ENCODE measurements at regions not wholly inside any gene's neighbourhood (a gene's known extent, or its start where the extent isn't known, plus 50 kb on each side); places are given as distances from the start of the nearest gene placed in this dataset.

DNA sequence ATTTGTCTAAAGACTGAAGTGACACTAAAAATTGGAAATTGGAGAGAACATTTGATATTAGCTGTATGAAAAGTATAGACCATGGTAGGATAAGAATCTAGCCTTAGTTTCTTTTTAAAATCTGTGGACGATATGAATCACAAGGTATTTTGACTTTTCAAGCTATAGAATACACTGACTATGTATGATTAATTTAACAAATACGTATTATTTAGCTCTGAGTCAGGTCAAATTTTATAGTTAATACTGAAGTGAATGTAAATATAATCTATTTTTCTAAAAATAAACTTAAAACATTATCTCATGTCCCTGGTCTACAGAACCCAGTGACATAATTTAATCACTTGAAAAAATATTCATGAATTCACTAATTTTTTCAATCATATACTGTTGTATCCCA lies 795.6 kb upstream of the SLITRK1 start:
- Histone ChIP-seq H3K4me3 (replicated peaks in 1 of 3) (no peak overlapping the region), H3K4me1 (peaks cover 0 to 3% of the 10 kb centered on the region in 2 donors), H3K27ac (no peak overlapping the region), H3K9me3 (no peaks in the 10 kb centered on the region), H3K27me3 (no peaks in the 10 kb centered on the region), H3K36me3 (no peaks in the 10 kb centered on the region)
- TF ChIP-seq, protein P1, sequence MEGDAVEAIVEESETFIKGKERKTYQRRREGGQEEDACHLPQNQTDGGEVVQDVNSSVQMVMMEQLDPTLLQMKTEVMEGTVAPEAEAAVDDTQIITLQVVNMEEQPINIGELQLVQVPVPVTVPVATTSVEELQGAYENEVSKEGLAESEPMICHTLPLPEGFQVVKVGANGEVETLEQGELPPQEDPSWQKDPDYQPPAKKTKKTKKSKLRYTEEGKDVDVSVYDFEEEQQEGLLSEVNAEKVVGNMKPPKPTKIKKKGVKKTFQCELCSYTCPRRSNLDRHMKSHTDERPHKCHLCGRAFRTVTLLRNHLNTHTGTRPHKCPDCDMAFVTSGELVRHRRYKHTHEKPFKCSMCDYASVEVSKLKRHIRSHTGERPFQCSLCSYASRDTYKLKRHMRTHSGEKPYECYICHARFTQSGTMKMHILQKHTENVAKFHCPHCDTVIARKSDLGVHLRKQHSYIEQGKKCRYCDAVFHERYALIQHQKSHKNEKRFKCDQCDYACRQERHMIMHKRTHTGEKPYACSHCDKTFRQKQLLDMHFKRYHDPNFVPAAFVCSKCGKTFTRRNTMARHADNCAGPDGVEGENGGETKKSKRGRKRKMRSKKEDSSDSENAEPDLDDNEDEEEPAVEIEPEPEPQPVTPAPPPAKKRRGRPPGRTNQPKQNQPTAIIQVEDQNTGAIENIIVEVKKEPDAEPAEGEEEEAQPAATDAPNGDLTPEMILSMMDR (IDR thresholded peaks at IDR 0.05) = no peak
- no peak for TF ChIP-seq POLR2A (IDR thresholded peaks at IDR 0.05)
- no peak for DNase-seq
- WGBS, 2 donors = 87 to 90% methylated on average over 2 of the region's 2 CpGs
- intact Hi-C loops (cut with DNase I) = no loop called here

DNA sequence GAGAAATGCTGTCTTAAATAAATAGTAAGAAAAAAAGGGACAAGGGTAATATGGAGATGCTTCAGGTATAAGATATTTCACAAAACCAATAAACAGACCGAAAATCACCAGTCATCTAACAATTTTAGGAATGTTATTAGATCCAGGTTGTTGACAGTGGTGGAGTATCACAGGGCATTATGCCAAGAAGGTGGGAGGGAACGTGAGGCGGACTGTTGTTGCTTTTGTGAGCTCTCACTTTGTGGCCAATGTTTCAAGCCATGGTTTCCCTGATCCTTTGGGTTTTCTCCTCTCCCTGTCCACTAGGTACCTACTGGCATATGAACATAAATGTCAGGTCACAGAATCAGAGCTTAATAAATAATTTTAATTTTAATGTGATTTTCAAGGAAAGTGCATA lies 790.3 kb upstream of the SLITRK1 start:
- DNase-seq = peak; percentile 75 to 77
- no peaks in the 10 kb centered on the region for H3K36me3 ChIP-seq
- peaks cover 4 to 5% of the 10 kb centered on the region in 2 donors for H3K4me1 ChIP-seq
- no peak overlapping the region for H3K27ac ChIP-seq
- H3K4me3 ChIP-seq (replicated peaks in 1 of 3) = no peak overlapping the region
- WGBS, 2 donors = 20 to 42% methylated on average over 3 of the region's 3 CpGs
- H3K9me3 ChIP-seq = no peaks in the 10 kb centered on the region
- no peaks in the 10 kb centered on the region for H3K27me3 ChIP-seq
- intact Hi-C loops (cut with DNase I) = no loop called here
- TF ChIP-seq, protein P1 (IDR thresholded peaks at IDR 0.05) = no peak
- TF ChIP-seq POLR2A (IDR thresholded peaks at IDR 0.05) = no peak

GRCh38 chr13:84670245-84670644 lies 788.0 kb upstream of the SLITRK1 start:
- Histone ChIP-seq H3K9me3 (no peaks in the 10 kb centered on the region), H3K27ac (no peak overlapping the region), H3K27me3 (no peaks in the 10 kb centered on the region), H3K4me1 (peaks cover 4 to 5% of the 10 kb centered on the region in 2 donors), H3K4me3 (replicated peaks in 1 of 3) (no peak overlapping the region), H3K36me3 (no peaks in the 10 kb centered on the region)
- 65 to 74% methylated on average over 1 of the region's 1 CpG for WGBS, 2 donors
- intact Hi-C loops (cut with DNase I) = no loop called here
- TF ChIP-seq POLR2A (IDR thresholded peaks at IDR 0.05) = no peak
- TF ChIP-seq, protein P1 (IDR thresholded peaks at IDR 0.05) = no peak
- no peak for DNase-seq

DNA sequence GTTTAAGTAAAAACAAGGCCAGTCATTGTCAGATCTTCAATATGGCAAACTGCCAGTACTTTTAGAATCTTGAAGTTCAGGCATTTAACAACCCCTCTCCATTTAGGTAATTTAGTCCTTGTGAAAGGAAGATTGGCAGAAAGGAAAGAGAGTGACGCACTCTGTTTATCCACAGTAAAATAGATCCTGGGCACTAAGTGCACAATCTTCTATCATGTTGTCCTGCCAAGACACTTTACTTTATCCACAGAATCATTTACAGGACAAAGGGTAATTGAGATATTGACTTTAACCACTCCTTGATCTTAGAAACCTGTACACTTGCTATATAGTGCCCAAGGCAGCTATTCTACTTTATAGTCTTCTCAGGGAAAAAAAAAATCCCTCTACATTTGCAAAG lies 786.4 kb upstream of the SLITRK1 start:
- peaks cover 4 to 5% of the 10 kb centered on the region in 2 donors for H3K4me1 ChIP-seq
- intact Hi-C loops (cut with DNase I) = no loop called here
- TF ChIP-seq, protein P1 (IDR thresholded peaks at IDR 0.05) = no peak
- no peak for TF ChIP-seq POLR2A (IDR thresholded peaks at IDR 0.05)
- no peak for DNase-seq
- WGBS, 2 donors = 60 to 62% methylated on average over 1 of the region's 1 CpG
- no peak overlapping the region for H3K4me3 ChIP-seq (replicated peaks in 1 of 3)
- H3K27me3 ChIP-seq = no peaks in the 10 kb centered on the region
- H3K36me3 ChIP-seq = no peaks in the 10 kb centered on the region
- H3K9me3 ChIP-seq = no peaks in the 10 kb centered on the region
- no peak overlapping the region for H3K27ac ChIP-seq

DNA sequence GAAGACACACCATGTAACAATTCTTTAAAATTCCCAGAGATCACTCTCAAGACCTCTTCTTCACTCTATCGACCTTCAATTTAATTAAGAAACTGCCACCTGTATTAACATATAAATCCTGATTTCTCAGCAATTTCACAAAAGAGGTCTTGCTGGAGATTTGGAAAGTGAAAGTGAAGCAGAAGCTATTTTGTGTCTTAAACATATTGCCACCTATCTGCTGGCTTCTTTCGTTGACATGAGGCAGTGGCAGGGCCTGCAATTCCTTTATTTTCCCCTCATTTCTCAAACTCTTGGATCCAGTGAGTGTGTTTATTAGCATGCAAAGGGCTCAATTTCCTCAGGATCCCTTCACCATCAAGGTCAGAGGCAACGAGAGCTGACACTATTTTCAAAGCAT lies 780.2 kb upstream of the SLITRK1 start:
- Histone ChIP-seq H3K4me1 (no peaks in the 10 kb centered on the region), H3K4me3 (replicated peaks in 1 of 3) (no peak overlapping the region), H3K27me3 (no peaks in the 10 kb centered on the region), H3K9me3 (no peaks in the 10 kb centered on the region), H3K36me3 (no peaks in the 10 kb centered on the region), H3K27ac (no peak overlapping the region)
- no peak for DNase-seq
- intact Hi-C loops (cut with DNase I) = no loop called here
- 85 to 89% methylated on average over 3 of the region's 3 CpGs for WGBS, 2 donors
- TF ChIP-seq POLR2A (IDR thresholded peaks at IDR 0.05) = no peak
- TF ChIP-seq, protein P1 (IDR thresholded peaks at IDR 0.05) = no peak
